H1 (cell line): ENCODE measurements at regions not wholly inside any gene's neighbourhood (a gene's known extent, or its start where the extent isn't known, plus 50 kb on each side); places are given as distances from the start of the nearest gene placed in this dataset.

ENCODE experiments used
- ATF2 ChIP-seq: IDR thresholded peaks from 2 replicates; pipeline ENCODE4 v1.6.1; 2012; ENCODE audit warnings: low read length, inconsistent platforms
- CTCF ChIP-seq, 3 experiments: IDR thresholded peaks; 1 replicate in 2 of 3; 2 replicates in 1 of 3; pipeline versions ENCODE4 v1.5.1 to v1.6.1; 2011; ENCODE audit warnings: low read length in 3 of 3, mild to moderate bottlenecking in 3 of 3, inconsistent platforms in 2 of 3, low read depth in 1 of 3, moderate library complexity in 1 of 3; ENCODE audit not compliant: insufficient read depth in 1 of 3; ENCODE audit errors: control extremely low read depth in 1 of 3
- JUND ChIP-seq: IDR thresholded peaks from 2 replicates; pipeline ENCODE4 v1.6.1; 2011; ENCODE audit warnings: mild to moderate bottlenecking, improper control_type of control experiment, low read length
- KDM1A ChIP-seq: fragments of 200-600, 300-600 bp; sonication (generic); IDR thresholded peaks from 2 replicates; pipeline ENCODE4 v1.7.1; 2016; ENCODE audit warnings: mild to moderate bottlenecking, low read length, borderline replicate concordance
- POLR2AphosphoS5 ChIP-seq: IDR thresholded peaks from 2 replicates; pipeline ENCODE4 v1.6.1; 2011; ENCODE audit warnings: low read depth, low read length
- SIRT6 ChIP-seq: IDR thresholded peaks from one replicate; pipeline ENCODE4 v1.7.1; 2012; ENCODE audit warnings: low read length, inconsistent platforms

- TF ChIP-seq JUND, result no peak
- TF ChIP-seq SIRT6, result no peak
- TF ChIP-seq CTCF (IDR thresholded peaks at IDR 0.05; ENCODE audit: control extremely low read depth in 1 of 3, insufficient read depth in 1 of 3, low read depth in 1 of 3, low read length in 3 of 3), result no peak
- no peak for TF ChIP-seq POLR2AphosphoS5
- TF ChIP-seq ATF2, result no peak
- TF ChIP-seq KDM1A, result no peak
- TF ChIP-seq, all 59 proteins: peak for 0
These were observed 84.7 kb upstream of the SOX5 start (continued) for GRCh38 chr12:24034160-24034559.
